ENCODE measurements at regions not wholly inside any gene's neighbourhood (a gene's known extent, or its start where the extent isn't known, plus 50 kb on each side); places are given as distances from the start of the nearest gene placed in this dataset.
"Not testable (repeated sequence)": the region's sequence is repeated elsewhere in the genome, so short reads cannot be mapped to it uniquely, and the experiment has no call there.

GRCh38 chr12:17283563-17283962, 677.6 kb upstream of the LMO3 start:
- DNase-seq (ENCODE audit: low spot score), result no peak
- intact Hi-C loops (cut with DNase I), result no loop called here

GRCh38 chr12:17282169-17282568, 676.2 kb upstream of the LMO3 start:
- DNase-seq (ENCODE audit: low spot score); intact Hi-C loops (cut with DNase I): not testable (repeated sequence)

DNA sequence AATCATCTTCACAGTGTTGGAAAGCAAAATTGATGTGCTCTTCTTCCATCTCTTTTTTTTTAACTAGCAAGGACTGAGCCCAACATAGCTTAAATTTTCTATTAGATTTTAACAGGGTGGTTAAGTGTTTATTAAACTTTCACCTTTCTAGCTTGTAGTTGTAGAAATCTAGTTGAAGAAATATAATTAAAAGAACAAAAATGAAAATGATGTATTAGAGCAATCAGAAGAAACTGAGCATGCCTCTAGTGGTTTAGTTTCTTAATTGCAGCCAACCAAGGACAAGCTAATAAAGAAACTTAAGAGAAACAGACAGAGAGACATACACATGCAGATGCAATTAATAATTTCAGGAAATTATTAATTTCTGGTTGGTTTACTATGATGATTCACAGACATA, 673.0 kb upstream of the LMO3 start:
- intact Hi-C loops (cut with DNase I), result no loop called here
- DNase-seq (ENCODE audit: low spot score), result no peak

GRCh38 chr12:17276196-17276595, 670.2 kb upstream of the LMO3 start:
- no peak for DNase-seq (ENCODE audit: low spot score)
- intact Hi-C loops (cut with DNase I), result no loop called here

DNA sequence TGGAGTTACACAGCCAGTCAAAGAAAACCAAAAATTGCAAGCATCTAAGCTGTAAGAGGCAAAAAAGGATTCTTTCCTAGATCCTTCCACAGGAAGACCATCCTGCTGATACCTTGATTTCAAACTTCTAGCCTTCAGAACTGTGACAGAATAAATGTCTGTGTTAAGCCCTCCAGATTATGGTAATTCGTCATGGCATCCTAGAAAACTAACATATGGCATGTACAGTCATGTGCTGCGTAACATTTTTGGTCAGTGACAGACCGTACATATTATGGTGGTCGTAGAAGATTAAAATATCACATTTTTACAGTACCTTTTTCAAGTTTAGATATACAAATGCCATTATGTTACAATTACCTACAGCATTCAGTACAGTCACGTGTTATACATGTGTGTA, 660.9 kb upstream of the LMO3 start:
- no peak for DNase-seq (ENCODE audit: low spot score)
- intact Hi-C loops (cut with DNase I), result no loop called here

- DNase-seq (ENCODE audit: low spot score), result no peak
- intact Hi-C loops (cut with DNase I), result no loop called here
Measured at GRCh38 chr12:17264603-17265002, 658.6 kb upstream of the LMO3 start.

DNA sequence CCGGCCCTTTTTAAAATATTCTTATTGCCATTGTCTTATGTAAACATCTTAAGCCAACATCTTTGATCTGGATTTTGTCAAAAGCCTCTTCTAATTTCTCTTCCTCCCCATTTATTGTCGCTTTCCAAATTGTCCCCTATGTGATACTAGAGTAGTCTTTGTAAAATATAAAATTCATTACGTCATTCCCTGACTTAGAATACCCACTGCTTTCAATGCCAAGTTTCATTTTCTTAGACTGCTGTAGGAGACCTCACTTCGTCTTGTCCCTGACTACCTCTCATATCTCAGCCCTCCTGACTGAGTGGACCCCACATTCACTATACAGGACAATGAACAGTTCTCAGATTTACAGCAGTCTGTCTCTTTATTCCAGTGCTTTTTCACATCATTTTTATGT, 633.9 kb upstream of the LMO3 start:
- intact Hi-C loops (cut with DNase I), result no loop called here
- DNase-seq (ENCODE audit: low spot score), result no peak

DNA sequence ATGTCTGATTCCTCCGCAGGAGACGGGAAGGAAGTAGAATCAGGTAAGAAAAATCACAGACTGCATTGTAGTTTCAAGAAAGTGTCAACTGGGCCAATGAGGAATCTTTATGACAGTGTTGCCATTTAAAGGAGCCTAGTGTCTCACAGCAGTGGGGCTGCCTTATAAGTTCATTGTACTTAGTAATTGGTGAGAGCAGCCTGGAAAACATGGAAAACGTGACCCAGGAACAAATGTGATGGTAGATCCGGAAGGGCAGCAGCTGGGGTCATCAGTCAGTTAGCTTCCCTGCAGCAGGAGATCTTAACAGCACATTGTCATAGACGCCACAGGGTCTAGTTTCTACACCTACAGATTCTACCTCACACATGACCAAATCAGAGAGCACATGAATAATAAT, 630.0 kb upstream of the LMO3 start:
- intact Hi-C loops (cut with DNase I), result no loop called here
- no peak for DNase-seq (ENCODE audit: low spot score)

DNA sequence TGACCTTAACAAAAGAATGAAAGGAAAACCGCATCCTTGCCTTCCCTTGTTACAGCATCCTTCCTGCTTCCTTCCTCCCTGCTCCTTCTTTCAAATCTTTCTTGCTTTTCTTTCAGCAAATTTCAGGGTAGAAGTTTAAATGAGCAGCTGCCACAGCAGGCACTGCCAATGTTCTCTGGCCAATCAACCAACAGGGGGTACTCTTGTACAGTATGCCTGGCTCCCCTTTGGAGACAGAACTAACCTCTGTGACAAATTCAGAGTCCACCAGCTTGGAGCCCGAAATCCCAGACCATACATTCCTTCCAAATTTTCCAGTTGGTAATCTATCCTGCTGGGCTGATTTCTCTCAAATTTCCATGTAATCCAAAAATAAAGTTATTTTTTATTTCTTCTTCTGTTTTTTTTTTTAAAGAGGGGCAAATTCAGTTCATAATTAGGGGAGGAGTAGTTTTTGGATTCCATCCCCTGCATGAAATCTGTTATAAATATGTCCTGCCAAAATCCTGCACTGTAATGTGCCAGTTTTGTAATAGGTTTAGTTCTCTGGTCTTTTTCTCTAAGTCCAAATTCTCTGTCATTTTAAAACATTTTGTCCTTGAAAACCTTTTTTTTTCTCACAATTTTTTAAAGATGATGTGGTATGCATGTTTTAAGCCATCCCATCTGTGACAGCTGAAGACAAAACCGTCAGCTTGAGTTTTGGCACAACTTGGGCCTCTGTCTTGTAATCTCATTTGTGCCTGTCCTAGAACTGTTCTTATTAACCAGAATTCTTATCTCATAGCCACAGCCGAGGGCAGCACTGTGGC, 610.0 kb upstream of the LMO3 start:
- DNase-seq (ENCODE audit: low spot score), result no peak

DNA sequence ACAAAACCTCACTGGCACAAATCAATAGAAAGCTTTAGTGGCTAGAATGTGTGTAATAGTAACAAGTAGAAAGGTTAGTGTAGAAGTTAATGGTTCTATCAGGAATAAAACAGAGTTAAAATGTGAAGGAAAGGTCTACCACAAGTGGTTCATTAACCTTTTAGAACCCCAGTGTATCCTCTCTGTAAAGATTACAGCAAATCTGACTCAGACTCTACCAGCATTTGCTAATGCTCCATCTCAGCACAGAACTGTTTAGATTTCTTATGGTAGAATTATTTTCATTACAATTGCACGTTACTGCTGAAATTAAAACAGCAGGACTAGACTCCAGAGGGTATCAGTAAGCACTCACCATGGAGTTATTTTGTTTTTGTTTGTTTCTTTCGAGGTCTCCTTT, 609.0 kb upstream of the LMO3 start:
- intact Hi-C loops (cut with DNase I), result no loop called here
- DNase-seq (ENCODE audit: low spot score), result no peak

More for the DNA sequence above, 610.0 kb upstream of the LMO3 start:
- intact Hi-C loops (cut with DNase I), result no loop called here

- intact Hi-C loops (cut with DNase I), result no loop called here
- no peak for DNase-seq (ENCODE audit: low spot score)
Measured at GRCh38 chr12:17206553-17206952, 600.6 kb upstream of the LMO3 start.

DNA sequence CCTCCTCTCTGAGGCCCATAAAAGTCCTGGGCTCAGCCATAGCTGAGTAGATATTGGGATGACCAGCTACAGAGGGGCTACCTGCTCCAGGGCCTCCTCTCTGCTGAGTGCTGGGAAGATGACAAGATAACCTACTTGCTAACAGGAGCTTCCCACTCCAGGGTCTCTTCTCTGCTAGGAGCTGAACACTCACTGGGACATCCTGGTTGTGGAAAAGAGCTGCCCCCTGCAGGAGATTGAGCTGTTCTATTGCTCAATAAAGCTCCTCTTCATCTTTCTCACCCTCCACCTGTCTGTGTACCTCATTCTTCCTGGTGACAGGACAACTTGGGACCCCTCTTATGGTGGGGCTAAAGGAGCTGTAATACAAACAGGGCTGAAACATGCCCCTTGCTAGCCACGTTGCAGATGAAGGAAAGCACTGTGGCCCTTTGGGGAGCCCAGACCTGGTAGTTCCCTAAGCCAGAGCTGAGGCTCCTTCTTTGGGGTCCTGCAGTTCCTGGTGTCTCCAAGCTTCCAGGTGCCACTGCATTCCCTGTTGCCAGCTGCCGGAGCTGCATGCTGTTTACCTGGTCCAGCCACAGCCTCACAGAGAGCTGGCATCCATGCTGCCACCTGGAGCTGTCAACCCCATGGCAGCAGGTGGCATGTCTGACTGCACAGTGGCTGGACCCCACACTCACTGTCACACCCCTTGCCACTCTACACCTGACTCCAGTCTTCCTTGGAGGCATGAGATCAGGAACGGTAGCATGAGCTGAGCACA, 598.5 kb upstream of the LMO3 start:
- DNase-seq (ENCODE audit: low spot score), result no peak

DNA sequence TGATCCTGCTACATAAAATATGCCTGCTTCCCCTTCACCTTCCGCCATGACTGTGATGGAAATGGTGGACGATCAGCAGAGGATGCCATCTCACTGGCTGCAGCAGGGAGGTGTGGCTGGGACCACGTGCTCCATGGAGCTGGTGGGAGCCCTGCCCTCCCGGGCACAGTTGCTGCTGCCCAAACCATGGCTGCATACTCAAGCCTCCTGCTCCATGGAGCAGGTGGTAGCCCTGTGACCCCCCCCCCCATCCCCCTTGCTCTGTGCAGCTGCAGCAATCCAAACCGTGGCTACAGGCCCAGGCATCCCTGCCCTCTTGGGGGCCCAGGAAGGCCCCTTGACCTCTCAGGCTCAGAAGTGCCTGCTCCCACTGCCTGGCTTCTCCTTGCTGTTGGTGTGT, 597.5 kb upstream of the LMO3 start:
- no peak for DNase-seq (ENCODE audit: low spot score)
- intact Hi-C loops (cut with DNase I), result no loop called here

More for the DNA sequence above, 598.5 kb upstream of the LMO3 start:
- intact Hi-C loops (cut with DNase I), result no loop called here

DNA sequence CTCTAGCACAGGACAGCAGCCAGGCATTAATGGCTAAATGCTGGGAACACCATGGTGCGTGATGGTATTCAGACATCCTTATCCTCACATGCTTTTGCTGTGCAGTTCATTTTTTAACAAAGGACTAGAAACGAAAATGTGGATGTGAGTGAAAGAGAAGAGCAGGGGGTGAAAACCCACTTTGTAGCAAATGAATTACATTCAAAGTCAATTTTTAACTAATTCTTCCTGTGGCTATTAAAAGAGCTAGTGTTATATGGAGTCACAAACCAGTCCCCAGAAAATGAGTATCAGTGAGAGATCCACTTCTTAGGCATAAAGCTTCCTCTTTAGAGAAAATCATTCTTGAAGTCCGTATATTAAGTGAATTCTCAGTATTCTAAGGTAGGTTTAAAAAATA, 592.0 kb upstream of the LMO3 start:
- DNase-seq (ENCODE audit: low spot score), result no peak
- intact Hi-C loops (cut with DNase I), result no loop called here

- no peak for DNase-seq (ENCODE audit: low spot score)
- intact Hi-C loops (cut with DNase I), result no loop called here
Measured at GRCh38 chr12:17192721-17193120, 586.8 kb upstream of the LMO3 start.

DNA sequence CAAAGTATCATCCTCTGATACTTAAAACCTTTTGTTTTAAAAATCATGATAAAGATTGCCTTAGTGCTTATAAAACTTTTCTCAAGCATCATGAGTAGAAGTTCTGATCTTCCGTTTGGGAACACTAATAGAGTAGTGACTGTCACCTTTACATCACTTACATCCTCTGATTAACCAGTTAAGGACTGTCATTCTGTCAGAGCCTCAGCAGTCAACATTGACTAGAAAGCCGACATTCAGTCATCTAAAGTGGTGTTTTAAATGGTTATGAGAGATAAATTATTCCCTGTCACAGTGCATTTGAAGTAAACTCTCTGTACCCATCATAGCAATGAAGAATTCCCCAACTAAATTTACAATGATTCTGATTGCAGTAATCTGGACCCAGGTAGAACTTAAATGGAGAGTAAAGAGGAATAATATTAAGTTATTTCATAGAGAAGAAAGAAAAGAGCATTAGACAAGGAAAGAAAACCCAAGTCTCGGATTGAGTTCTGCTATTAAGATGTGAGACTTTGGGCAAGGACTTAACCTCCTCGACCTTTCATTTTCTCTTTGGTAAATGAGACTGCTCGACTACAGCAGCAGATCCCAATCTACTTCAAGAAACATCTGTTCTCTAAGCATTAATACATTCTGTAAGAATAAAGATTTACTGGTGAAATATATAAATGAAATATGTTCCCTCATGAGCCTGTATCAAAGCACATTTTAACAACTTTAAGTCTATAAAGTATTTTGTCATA, 563.9 kb upstream of the LMO3 start:
- no peak for DNase-seq (ENCODE audit: low spot score)
- intact Hi-C loops (cut with DNase I), result no loop called here

GRCh38 chr12:17159506-17160300, 553.7 kb upstream of the LMO3 start:
- intact Hi-C loops (cut with DNase I), result no loop called here
- DNase-seq (ENCODE audit: low spot score), result no peak

GRCh38 chr12:17158201-17158600, 552.2 kb upstream of the LMO3 start:
- intact Hi-C loops (cut with DNase I), result no loop called here
- no peak for DNase-seq (ENCODE audit: low spot score)

DNA sequence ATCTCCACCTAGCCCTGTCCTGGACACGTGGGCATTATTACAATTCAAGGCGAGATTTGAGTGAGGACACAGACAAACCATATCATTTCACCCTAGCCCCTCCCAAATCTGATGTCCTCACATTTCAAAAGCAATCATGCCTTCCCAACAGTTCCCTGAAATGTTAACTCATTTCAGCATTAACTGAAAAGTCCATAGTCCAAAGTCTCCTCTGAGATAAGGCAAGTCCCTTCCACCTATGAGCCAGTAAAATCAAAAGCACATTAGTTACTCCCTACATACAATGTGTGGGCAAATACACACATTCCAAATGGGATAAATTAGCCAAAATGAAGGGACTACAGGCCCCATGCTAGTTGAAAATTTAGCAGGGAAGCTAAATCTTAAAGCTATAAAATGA, 546.0 kb upstream of the LMO3 start:
- DNase-seq (ENCODE audit: low spot score), result no peak
- intact Hi-C loops (cut with DNase I), result no loop called here

GRCh38 chr12:17148706-17149105, 542.7 kb upstream of the LMO3 start:
- intact Hi-C loops (cut with DNase I), result no loop called here
- DNase-seq (ENCODE audit: low spot score), result no peak
